ENCODE measurements at regions not wholly inside any gene's neighbourhood (a gene's known extent, or its start where the extent isn't known, plus 50 kb on each side); places are given as distances from the start of the nearest gene placed in this dataset.

- H3K4me3 Mint-ChIP-seq (ENCODE audit: unreplicated experiment), result no peak overlapping the region
- H3K27me3 Mint-ChIP-seq (ENCODE audit: unreplicated experiment), result peaks cover 2% of the 10 kb centered on the region
- TF ChIP-seq CTCF (IDR thresholded peaks at IDR 0.05; ENCODE audit: unreplicated experiment), result no peak
- H3K36me3 Mint-ChIP-seq (ENCODE audit: low read depth, unreplicated experiment), result no peaks in the 10 kb centered on the region
- H3K9me3 Mint-ChIP-seq (ENCODE audit: unreplicated experiment), result no peaks in the 10 kb centered on the region
- H3K4me1 Mint-ChIP-seq (ENCODE audit: unreplicated experiment), result peaks cover 7% of the 10 kb centered on the region
- no peak for DNase-seq (ENCODE audit: low spot score)
- no peak overlapping the region for H3K27ac Mint-ChIP-seq (ENCODE audit: unreplicated experiment)
Observed at GRCh38 chr19:28823338-28823961, 389.5 kb downstream of the UQCRFS1 start.

- Mint-ChIP-seq H3K4me1 (ENCODE audit: unreplicated experiment) (peaks cover 7% of the 10 kb centered on the region), H3K27ac (ENCODE audit: unreplicated experiment) (no peak overlapping the region), H3K4me3 (ENCODE audit: unreplicated experiment) (no peak overlapping the region), H3K36me3 (ENCODE audit: low read depth, unreplicated experiment) (peaks cover 7% of the 10 kb centered on the region), H3K27me3 (ENCODE audit: unreplicated experiment) (peaks cover 3% of the 10 kb centered on the region), H3K9me3 (ENCODE audit: unreplicated experiment) (peaks cover 8% of the 10 kb centered on the region)
- DNase-seq (ENCODE audit: low spot score), result no peak
- no peak for TF ChIP-seq CTCF (IDR thresholded peaks at IDR 0.05; ENCODE audit: unreplicated experiment)
Observed at GRCh38 chr19:28820289-28820688, 392.7 kb downstream of the UQCRFS1 start.

DNA sequence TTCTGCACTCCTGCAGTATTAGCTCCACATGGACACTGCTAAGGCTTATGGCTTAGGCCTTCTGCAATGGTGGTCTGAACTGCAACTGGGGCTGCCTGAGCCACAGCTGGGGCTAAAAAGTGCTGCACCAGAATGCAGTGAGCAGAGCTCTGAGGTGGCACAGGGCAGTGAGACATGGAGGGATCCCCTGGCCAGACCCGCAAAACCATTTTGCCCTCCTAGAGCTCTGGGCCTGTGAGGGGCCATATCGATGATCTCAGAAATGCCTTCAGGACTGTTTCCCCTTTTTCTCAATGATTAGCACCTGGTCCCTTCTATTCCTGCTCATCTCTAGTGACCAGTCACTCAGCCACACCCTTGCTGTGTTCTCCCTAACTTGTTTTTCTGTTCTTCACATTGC, 397.7 kb downstream of the UQCRFS1 start:
- Mint-ChIP-seq H3K27ac (ENCODE audit: unreplicated experiment) (no peak overlapping the region), H3K36me3 (ENCODE audit: low read depth, unreplicated experiment) (peaks cover 7% of the 10 kb centered on the region), H3K4me1 (ENCODE audit: unreplicated experiment) (no peaks in the 10 kb centered on the region), H3K9me3 (ENCODE audit: unreplicated experiment) (peaks cover 8% of the 10 kb centered on the region), H3K27me3 (ENCODE audit: unreplicated experiment) (peaks cover 1% of the 10 kb centered on the region), H3K4me3 (ENCODE audit: unreplicated experiment) (no peak overlapping the region)
- no peak for TF ChIP-seq CTCF (IDR thresholded peaks at IDR 0.05; ENCODE audit: unreplicated experiment)
- no peak for DNase-seq (ENCODE audit: low spot score)

DNA sequence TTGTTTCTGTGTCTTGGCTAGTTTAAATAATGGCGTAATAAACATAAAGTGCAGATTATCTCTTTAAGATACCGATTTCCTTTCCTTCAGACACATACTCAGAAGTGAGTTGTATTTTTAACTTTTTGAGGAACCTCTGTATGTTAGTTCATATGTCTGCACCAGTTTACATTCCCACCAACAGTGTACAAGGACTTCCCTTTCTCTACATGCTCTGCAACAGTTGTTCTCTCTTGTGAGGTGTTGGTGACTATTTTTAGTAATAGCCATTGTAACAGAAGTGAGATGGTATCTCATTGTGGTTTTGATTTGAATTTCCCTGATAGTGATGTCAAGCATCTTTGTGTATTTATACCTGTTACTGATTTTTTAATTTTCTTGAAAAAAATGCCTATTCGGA, 418.6 kb downstream of the UQCRFS1 start:
- Mint-ChIP-seq H3K9me3 (ENCODE audit: unreplicated experiment) (no peaks in the 10 kb centered on the region), H3K27ac (ENCODE audit: unreplicated experiment) (no peak overlapping the region), H3K4me3 (ENCODE audit: unreplicated experiment) (peak overlapping the region; percentile 15), H3K4me1 (ENCODE audit: unreplicated experiment) (no peaks in the 10 kb centered on the region), H3K27me3 (ENCODE audit: unreplicated experiment) (peaks cover 7% of the 10 kb centered on the region), H3K36me3 (ENCODE audit: low read depth, unreplicated experiment) (no peaks in the 10 kb centered on the region)
- no peak for TF ChIP-seq CTCF (IDR thresholded peaks at IDR 0.05; ENCODE audit: unreplicated experiment)
- no peak for DNase-seq (ENCODE audit: low spot score)

DNA sequence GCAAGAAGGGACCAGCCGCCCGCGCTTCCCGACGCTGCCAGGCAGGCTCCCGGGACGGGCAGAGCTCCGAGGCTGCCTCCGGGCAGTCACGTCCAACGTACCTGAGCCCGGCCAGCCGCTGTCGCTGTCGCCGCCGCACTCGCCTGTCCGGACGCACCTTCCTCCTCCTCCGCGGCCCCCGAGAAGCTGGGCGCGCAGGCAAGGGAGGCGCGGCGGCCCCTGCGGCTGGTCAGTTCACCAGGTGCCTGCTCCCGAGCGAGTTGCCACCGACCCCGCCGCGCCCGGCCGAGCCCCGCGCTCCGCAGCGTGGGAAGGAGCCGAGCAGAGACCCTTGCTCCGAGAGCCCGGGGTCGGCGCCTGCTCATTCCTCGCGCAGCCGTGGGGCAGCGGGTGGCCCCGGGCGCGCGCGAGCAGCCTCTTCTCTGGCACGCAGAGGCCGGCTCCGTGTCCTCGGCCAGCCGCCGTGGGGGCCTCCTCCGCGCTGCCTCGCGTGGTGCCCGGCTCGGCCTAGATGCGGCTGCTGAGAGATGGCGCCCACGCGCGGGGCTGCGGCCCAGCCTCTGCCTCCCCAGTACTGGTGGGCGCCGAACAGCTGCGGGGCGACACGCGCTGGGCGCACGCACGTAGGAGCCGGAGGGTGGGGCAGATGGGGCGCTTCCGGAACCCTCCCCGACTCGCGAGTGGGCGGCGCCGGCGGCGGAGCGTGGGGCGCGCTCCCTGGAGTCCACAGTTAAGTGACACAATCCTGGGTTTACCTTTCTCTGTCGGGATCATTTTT, 419.4 kb downstream of the UQCRFS1 start:
- peak overlapping the region; percentile 15 for H3K4me3 Mint-ChIP-seq (ENCODE audit: unreplicated experiment)

More for the DNA sequence above, 419.4 kb downstream of the UQCRFS1 start:
- DNase-seq (ENCODE audit: low spot score), result peak; percentile 15
- H3K36me3 Mint-ChIP-seq (ENCODE audit: low read depth, unreplicated experiment), result no peaks in the 10 kb centered on the region
- no peaks in the 10 kb centered on the region for H3K4me1 Mint-ChIP-seq (ENCODE audit: unreplicated experiment)
- H3K27me3 Mint-ChIP-seq (ENCODE audit: unreplicated experiment), result peaks cover 7% of the 10 kb centered on the region
- H3K27ac Mint-ChIP-seq (ENCODE audit: unreplicated experiment), result no peak overlapping the region
- no peaks in the 10 kb centered on the region for H3K9me3 Mint-ChIP-seq (ENCODE audit: unreplicated experiment)
- TF ChIP-seq CTCF (IDR thresholded peaks at IDR 0.05; ENCODE audit: unreplicated experiment), result no peak
